Endothelial cell of umbilical vein (primary cell): ENCODE measurements at regions not wholly inside any gene's neighbourhood (a gene's known extent, or its start where the extent isn't known, plus 50 kb on each side); places are given as distances from the start of the nearest gene placed in this dataset.

Experiments
- BruUV-seq: library from RNA; stranded (reverse); fragments of 400-500 nt; replicated peaks from 2 replicates; lab custom pipeline; 2021; lab: Mats Ljungman, UMichigan
- CTCF ChIA-PET: fragments of 300-600, 350-600 bp; sonication (Branson Sonifier 250); formaldehyde crosslinking; loops from one replicate; lab custom pipeline; 2021; ENCODE audit warnings: antibody characterized with exemption, inconsistent platforms; lab: Charles Lee
- POLR2A ChIA-PET: fragments of 300-600, 350-600 bp; sonication (Branson Sonifier 250); formaldehyde crosslinking; loops from one replicate; lab custom pipeline; 2021; ENCODE audit warnings: antibody characterized with exemption, inconsistent platforms; lab: Charles Lee
- DNase-seq: peaks from one replicate; pipeline ENCODE4 v3.0.0-alpha.2; 2011; ENCODE audit warnings: low read depth, low spot score
- FAIRE-seq: peaks from 2 replicates; lab custom pipeline; 2011; peaks lifted over from hg19 to GRCh38; lab: Jason Lieb, UNC
- H2AFZ ChIP-seq: 2 replicates; pipeline ENCODE4 v1.6.0; 2012; ENCODE audit warnings: low read depth, low read length, control low read depth, inconsistent platforms
- H3K27ac ChIP-seq: 2 replicates; pipeline ENCODE4 v1.5.1; 2011; ENCODE audit warnings: low read depth, mild to moderate bottlenecking, control low read depth, low read length, moderate library complexity; ENCODE audit not compliant: insufficient read depth
- H3K27me3 ChIP-seq, 2 experiments: 2 replicates each; pipeline versions ENCODE4 v1.6.0 to v1.6.1; 2011; ENCODE audit warnings: low read length in 2 of 2, mixed read lengths in 1 of 2; ENCODE audit not compliant: control insufficient read depth in 2 of 2, insufficient read depth in 2 of 2
- H3K36me3 ChIP-seq, 2 experiments: 2 replicates in 1 of 2; 3 replicates in 1 of 2; pipeline ENCODE4 v1.5.1; 2011; ENCODE audit warnings: low read length in 2 of 2, mild to moderate bottlenecking in 1 of 2, moderate library complexity in 1 of 2; ENCODE audit not compliant: control insufficient read depth in 2 of 2, insufficient read depth in 2 of 2; ENCODE audit errors: extremely low read depth in 1 of 2
- H3K4me1 ChIP-seq: 3 replicates; pipeline ENCODE4 v1.5.1; 2011; ENCODE audit warnings: mild to moderate bottlenecking, low read length; ENCODE audit not compliant: control insufficient read depth, insufficient read depth; ENCODE audit errors: extremely low read depth
- H3K4me2 ChIP-seq: 2 replicates; pipeline ENCODE4 v1.6.1; 2011; ENCODE audit warnings: low read length, control low read depth, mixed read lengths; ENCODE audit not compliant: insufficient read depth
- H3K4me3 ChIP-seq, 3 experiments: fragments of 200-600 bp in 1 of 3; sonication (generic), shearing (Covaris generic) in 1 of 3; replicated peaks in 1 of 3; 2 replicates each; pipeline ENCODE4 v1.5.1; 2011 to 2016; ENCODE audit warnings: control low read depth in 3 of 3, low read length in 3 of 3, mild to moderate bottlenecking in 2 of 3, inconsistent platforms in 1 of 3, low read depth in 1 of 3, moderate library complexity in 1 of 3; ENCODE audit not compliant: insufficient read depth in 1 of 3
- H3K79me2 ChIP-seq: 2 replicates; pipeline ENCODE4 v1.6.0; 2012; ENCODE audit warnings: low read length, inconsistent platforms; ENCODE audit not compliant: control insufficient read depth, insufficient read depth
- H3K9ac ChIP-seq: replicated peaks from 2 replicates; pipeline ENCODE3; 2011; ENCODE audit warnings: low read length, control low read depth; ENCODE audit not compliant: insufficient read depth; ENCODE audit errors: extremely low read depth
- H3K9me1 ChIP-seq: replicated peaks from 3 replicates; pipeline ENCODE4 v1.6.0; 2011; ENCODE audit warnings: mild to moderate bottlenecking, low read length; ENCODE audit not compliant: control insufficient read depth, insufficient read depth; ENCODE audit errors: extremely low read depth
- H3K9me3 ChIP-seq: replicated peaks from 2 replicates; pipeline ENCODE4 v1.5.1; 2012; ENCODE audit warnings: low read length, inconsistent platforms; ENCODE audit not compliant: control insufficient read depth, insufficient read depth
- H4K20me1 ChIP-seq: replicated peaks from 2 replicates; pipeline ENCODE3; 2011; ENCODE audit warnings: mild to moderate bottlenecking, low read length; ENCODE audit not compliant: control insufficient read depth, insufficient read depth; ENCODE audit errors: extremely low read depth
- CTCF ChIP-seq, 2 donors: IDR thresholded peaks; 1 replicate in 1 of 2; 2 replicates in 1 of 2; pipeline ENCODE4 v1.5.1; 2011; ENCODE audit warnings: low read length in 2 of 2, mild to moderate bottlenecking in 2 of 2, moderate library complexity in 2 of 2, control low read depth in 1 of 2, inconsistent platforms in 1 of 2, low read depth in 1 of 2; ENCODE audit not compliant: insufficient read depth in 1 of 2; ENCODE audit errors: extremely low read depth in 1 of 2
- FOS ChIP-seq: IDR thresholded peaks from 2 replicates; pipeline ENCODE4 v1.6.1; 2011; ENCODE audit warnings: mild to moderate bottlenecking, low read length, moderate library complexity, borderline replicate concordance; ENCODE audit not compliant: insufficient read depth
- JUN ChIP-seq: IDR thresholded peaks from 2 replicates; pipeline ENCODE4 v1.6.1; 2011; ENCODE audit warnings: borderline replicate concordance, low read depth; ENCODE audit not compliant: insufficient read length, insufficient read depth
- MAX ChIP-seq: IDR thresholded peaks from 2 replicates; pipeline ENCODE4 v1.6.1; 2011; ENCODE audit not compliant: insufficient read depth, insufficient read length
- MYC ChIP-seq: IDR thresholded peaks from one replicate; pipeline ENCODE4 v1.6.1; 2011; ENCODE audit warnings: mild to moderate bottlenecking, low read depth, low read length
- POLR2A ChIP-seq: IDR thresholded peaks from 2 replicates; pipeline ENCODE4 v1.6.1; 2012; ENCODE audit warnings: low read depth, mild to moderate bottlenecking, control low read depth, low read length
- POLR2AphosphoS5 ChIP-seq: IDR thresholded peaks from 2 replicates; pipeline ENCODE4 v1.6.1; 2012; ENCODE audit warnings: low read depth, mild to moderate bottlenecking, control low read depth, low read length, moderate library complexity; ENCODE audit not compliant: insufficient read depth
- dilution Hi-C: fragments of 300-500 bp; cut with MboI; formaldehyde crosslinking; loops from one replicate; pipeline ENCODE4 v1.15.0; 2019; ENCODE audit warnings: low sequenced_read_pairs; ENCODE audit not compliant: extremely low pct_ligation_motif_present
- intact Hi-C: fragments of 100-400 bp; cut with micrococcal nuclease; formaldehyde crosslinking; loops from one replicate; pipeline ENCODE4 v1.10.0; 2022

- BruUV-seq: no TSS peak
- no peak for TF ChIP-seq FOS
- no peak for TF ChIP-seq POLR2A
- TF ChIP-seq MYC: no peak
- TF ChIP-seq POLR2AphosphoS5: no peak
Measured at GRCh38 chr4:181224852-181225251, 1018.4 kb upstream of the TENM3 start.

GRCh38 chr4:181225616-181226261 lies 1017.5 kb upstream of the TENM3 start:
- no peak for TF ChIP-seq POLR2AphosphoS5
- TF ChIP-seq MAX: no peak
- TF ChIP-seq CTCF (IDR thresholded peaks at IDR 0.05; ENCODE audit: extremely low read depth in 1 of 2, insufficient read depth in 1 of 2, low read depth in 1 of 2, low read length in 2 of 2): no peak
- TF ChIP-seq JUN: no peak
- TF ChIP-seq MYC: no peak
- no peak for TF ChIP-seq FOS
- no peak for DNase-seq
- Histone ChIP-seq H3K4me3 (no peak overlapping the region), H3K4me2 (no peak overlapping the region), H3K27me3 (no peaks in the 10 kb centered on the region), H3K9me3 (peaks cover 4% of the 10 kb centered on the region), H3K79me2 (no peaks in the 10 kb centered on the region), H4K20me1 (no peaks in the 10 kb centered on the region), H3K4me1 (no peaks in the 10 kb centered on the region), H3K27ac (no peak overlapping the region), H3K36me3 (no peaks in the 10 kb centered on the region), H3K9ac (no peak overlapping the region), H2AFZ (no peak overlapping the region), H3K9me1 (no peaks in the 10 kb centered on the region)
- CTCF ChIA-PET: no interaction called here
- no peak for FAIRE-seq
- POLR2A ChIA-PET: no interaction called here
- intact Hi-C loops (no loop called here), dilution Hi-C loops (no loop called here)
- no TSS peak for BruUV-seq

More at GRCh38 chr4:181224852-181225251, 1018.4 kb upstream of the TENM3 start:
- no peaks in the 10 kb centered on the region for H3K79me2 ChIP-seq
- no peak for FAIRE-seq
- H3K4me2 ChIP-seq: no peak overlapping the region
- intact Hi-C loops (no loop called here), dilution Hi-C loops (no loop called here)
- H3K4me3 ChIP-seq: no peak overlapping the region
- H3K36me3 ChIP-seq: no peaks in the 10 kb centered on the region
- ChIA-PET POLR2A (no interaction called here), CTCF (no interaction called here)
- H3K4me1 ChIP-seq: no peaks in the 10 kb centered on the region
- H3K27ac ChIP-seq: no peak overlapping the region
- H3K9me1 ChIP-seq: no peaks in the 10 kb centered on the region
- H4K20me1 ChIP-seq: no peaks in the 10 kb centered on the region
- H3K27me3 ChIP-seq: no peaks in the 10 kb centered on the region
- H3K9ac ChIP-seq: no peak overlapping the region
- no peak for DNase-seq
- H2AFZ ChIP-seq: no peak overlapping the region
- peaks cover 4% of the 10 kb centered on the region for H3K9me3 ChIP-seq
